Hematopoietic multipotent progenitor cell treated with erythropoietin and hydrocortisone succinate and interleukin-3 and kit ligand, for 4 days (in vitro differentiated cells): ENCODE measurements at regions not wholly inside any gene's neighbourhood (a gene's known extent, or its start where the extent isn't known, plus 50 kb on each side); places are given as distances from the start of the nearest gene placed in this dataset.
"Not testable (repeated sequence)": the region's sequence is repeated elsewhere in the genome, so short reads cannot be mapped to it uniquely, and the experiment has no call there.

Experiments
- DNase-seq: peaks from one replicate; pipeline ENCODE4 v3.0.0-alpha.2; 2015

GRCh38 chr3:88000853-88001252 lies 58.0 kb downstream of the CGGBP1 start:
- peak; percentile 66 for DNase-seq

- no peak for DNase-seq
Observed at GRCh38 chr3:87997966-87998365, 60.8 kb downstream of the CGGBP1 start.

- DNase-seq = peak; percentile 86
Observed at GRCh38 chr3:87997298-87997697, 61.5 kb downstream of the CGGBP1 start.

DNA sequence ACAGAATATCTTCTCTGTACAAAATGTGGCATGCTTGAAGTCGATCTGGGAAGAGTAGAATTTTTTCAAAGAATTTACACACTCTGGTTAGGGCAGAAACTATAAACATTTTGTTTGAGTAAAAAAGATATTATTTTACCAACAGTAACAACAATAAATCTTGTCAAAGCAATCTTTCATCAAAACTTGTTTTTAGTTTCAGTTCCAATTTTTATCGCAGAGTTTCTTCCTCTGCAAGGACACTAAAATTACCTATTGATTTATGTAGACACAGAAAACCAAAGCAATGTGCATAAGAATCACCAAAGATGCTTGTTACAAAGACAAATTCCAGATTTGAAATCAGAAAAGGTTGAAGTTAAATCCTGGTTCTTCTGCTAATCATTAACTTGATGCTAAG lies 61.9 kb downstream of the CGGBP1 start:
- DNase-seq = no peak

DNA sequence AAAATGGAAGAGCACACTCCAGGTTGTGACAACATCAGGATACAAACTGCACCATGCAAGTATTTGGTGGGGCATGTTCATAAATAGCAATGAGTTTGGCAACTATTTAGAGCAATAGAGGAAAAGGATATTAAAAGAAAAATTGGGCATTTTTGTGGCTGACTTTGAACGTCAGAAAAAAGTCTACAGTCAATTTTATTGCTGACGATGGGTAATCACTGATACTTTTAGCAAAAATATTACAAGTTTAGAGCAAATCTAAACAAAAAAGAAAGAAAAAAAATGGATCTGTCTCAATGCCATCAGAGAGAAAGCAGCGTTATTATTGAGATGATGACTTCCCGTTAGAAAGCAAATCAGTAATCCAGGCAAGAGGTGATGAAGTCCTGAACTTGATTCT lies 65.2 kb downstream of the CGGBP1 start:
- DNase-seq = no peak

- DNase-seq = peak; percentile 65
Observed at GRCh38 chr3:87987952-87988351, 70.9 kb downstream of the CGGBP1 start.

GRCh38 chr3:87982421-87982820 lies 76.4 kb downstream of the CGGBP1 start:
- DNase-seq = no peak

DNA sequence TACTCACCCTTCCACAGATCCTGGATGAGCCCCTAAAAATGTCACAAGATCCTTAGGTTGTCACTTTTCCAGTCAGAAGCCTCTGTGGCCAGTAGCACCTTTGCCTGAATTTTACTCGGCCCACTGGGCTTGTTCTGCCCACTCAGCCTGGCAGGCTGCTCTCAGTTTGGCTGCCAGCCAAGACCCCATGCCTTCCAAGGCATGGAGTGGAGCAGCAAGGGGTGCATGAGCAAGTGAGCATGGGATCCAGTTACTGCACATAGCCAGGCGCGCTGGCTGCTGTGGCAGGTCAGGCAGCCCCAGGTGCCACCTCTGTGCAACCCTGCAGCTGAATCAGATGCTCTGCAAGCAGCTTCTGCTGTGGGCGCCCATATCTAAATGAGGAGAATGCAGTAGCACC lies 79.3 kb downstream of the CGGBP1 start:
- DNase-seq = no peak

GRCh38 chr3:87977765-87978164 lies 81.0 kb downstream of the CGGBP1 start:
- DNase-seq = no peak

GRCh38 chr3:87975716-87976115 lies 83.1 kb downstream of the CGGBP1 start:
- DNase-seq = no peak

GRCh38 chr3:87973906-87974305 lies 84.9 kb downstream of the CGGBP1 start:
- no peak for DNase-seq

DNA sequence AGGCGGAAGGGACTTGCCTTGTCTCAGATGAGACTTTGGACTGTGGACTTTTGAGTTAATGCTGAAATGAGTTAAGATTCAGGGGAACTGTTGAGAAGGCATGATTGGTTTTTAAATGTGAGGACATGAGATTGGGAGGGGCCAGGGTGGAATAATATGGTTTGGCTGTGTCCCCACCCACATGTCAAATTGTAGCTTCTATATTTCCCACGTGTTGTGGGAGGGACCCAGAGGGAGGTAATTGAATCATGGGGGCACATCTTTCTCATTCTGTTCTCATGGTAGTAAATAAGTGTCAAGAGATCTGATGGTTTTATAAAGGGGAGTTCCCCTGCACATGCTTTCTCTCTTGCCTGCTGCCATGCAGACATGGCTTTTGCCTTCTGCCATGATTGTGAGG lies 89.2 kb downstream of the CGGBP1 start:
- no peak for DNase-seq

GRCh38 chr3:87968668-87969067 lies 90.1 kb downstream of the CGGBP1 start:
- DNase-seq = no peak

DNA sequence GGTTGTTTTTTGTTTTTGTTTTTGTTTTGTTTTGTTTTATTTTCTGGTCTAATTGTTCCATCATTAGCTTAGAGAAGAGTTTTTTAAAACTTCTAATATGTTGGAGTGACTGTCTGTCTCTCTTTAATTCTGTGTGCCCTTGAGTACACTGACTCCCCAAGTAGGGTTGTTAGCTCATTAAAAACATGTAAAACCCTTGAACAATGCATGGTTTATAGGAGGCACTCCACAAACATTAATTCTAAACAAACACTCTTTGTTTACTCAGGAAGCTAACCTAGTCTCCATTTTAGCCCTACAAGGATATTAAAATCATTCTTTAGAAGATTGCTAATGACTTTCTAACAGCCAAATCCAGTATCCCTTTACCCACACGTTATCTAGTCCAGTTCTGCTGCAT lies 100.5 kb downstream of the CGGBP1 start:
- no peak for DNase-seq

DNA sequence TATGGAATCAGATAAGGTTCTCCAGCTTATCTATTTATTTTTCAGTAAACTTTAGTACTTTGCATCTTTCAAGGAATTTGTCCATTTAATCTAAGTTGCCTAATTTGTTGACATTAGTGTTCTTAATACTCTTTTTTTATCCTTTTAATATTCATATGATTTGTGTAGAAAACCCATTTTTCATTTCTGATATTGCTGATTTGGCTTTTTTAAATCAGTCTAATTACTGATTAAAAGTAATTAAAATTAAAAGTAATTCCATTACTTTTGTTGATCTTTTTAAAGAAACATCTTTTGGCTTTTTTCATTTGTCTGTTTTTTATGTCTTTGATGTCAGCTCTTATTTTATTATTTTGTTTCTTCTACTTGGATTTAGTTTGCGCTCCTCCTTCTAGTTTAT lies 101.2 kb downstream of the CGGBP1 start:
- DNase-seq = no peak

GRCh38 chr3:87949879-87950208 lies 109.0 kb downstream of the CGGBP1 start:
- DNase-seq = no peak

DNA sequence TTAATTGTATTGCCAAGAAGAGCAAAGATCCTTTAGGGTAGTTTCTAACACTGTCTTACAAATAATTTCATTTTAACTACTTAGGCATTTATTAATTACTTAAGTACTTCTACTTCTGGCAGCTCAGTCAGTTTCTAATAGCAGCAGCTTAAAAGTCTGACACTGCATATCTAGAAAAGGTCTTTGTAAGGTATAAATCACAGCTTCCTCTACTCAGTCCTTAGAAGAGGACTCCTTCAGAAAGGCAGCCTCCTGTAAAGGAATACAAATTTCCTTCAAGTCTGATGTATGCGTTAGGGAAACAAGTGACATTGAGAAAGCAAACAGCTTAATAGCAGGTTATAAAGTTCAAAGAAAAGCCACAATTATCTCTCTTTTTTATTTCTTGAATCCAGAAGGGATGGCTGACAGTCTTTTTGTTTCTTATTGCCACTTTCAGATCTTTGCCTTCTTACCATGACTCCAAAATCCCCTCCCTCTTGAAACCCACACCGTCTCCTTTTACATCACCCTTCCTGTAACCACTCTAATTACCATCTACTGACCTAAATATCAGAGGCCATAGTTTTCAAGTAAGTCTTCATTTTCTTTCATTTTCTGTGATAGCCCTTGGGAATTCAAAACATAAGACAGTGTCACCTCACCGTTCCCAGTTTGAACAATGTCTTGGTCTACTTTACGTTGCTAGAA lies 109.5 kb downstream of the CGGBP1 start:
- DNase-seq = no peak

GRCh38 chr3:87946007-87946406 lies 112.8 kb downstream of the CGGBP1 start:
- not testable (repeated sequence) for DNase-seq

DNA sequence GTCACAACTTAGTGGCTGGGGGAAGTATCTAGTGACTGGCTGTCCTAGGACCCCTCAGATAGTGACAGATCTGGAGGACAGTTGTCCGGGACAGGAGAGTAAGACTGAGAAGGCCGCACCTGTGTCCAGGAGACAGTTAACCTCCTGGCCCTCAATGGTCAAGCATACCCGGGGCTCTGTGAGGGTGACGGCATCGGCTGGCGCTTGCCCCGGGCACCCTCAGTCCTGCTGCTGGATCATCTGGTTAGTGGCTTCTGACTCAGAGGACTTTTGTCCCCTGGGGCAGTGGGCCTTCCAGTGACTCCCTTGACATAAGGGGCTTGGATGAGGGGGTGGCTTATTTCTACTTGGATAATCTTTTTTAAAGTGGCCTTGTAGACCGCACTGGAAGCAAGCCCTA lies 116.5 kb downstream of the CGGBP1 start:
- DNase-seq = not testable (repeated sequence)

DNA sequence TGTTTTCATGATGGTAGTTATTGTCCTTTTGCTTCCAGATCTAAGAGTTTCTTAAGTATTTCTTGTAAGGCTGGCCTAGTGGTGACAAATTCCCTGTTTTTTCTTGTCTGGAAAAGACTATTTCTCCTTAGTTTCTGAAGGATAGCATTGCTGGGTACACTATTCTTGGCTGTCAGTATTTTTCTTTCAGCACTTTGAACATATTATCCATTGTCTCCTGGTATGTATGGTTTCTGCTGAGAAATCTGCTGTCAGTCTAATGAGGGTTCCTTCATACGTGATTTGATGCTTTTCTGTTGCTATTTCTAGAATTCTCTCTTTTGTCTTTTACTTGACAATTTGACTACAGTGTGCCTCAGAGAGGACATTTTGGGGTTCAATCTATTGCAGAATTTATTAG lies 134.3 kb downstream of the CGGBP1 start:
- DNase-seq = peak; percentile 23

DNA sequence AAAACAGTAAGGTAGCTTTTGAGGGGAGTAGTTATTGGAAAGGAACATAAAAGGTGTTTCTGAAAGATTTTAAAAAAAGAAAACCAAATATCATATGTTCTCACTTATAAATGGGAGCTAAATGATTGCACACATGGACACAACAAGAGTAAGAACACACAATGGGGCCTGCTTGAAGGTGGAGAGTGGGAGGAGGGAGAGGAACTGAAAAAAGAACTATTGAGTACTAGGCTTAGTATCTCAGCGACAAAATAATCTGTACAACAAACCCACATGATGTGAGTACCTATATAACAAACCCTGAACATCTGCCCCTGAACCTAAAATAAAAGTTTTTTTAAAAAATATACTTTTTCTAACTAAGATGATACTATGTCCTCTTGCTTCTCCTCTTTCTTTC lies 138.3 kb downstream of the CGGBP1 start:
- DNase-seq = no peak

DNA sequence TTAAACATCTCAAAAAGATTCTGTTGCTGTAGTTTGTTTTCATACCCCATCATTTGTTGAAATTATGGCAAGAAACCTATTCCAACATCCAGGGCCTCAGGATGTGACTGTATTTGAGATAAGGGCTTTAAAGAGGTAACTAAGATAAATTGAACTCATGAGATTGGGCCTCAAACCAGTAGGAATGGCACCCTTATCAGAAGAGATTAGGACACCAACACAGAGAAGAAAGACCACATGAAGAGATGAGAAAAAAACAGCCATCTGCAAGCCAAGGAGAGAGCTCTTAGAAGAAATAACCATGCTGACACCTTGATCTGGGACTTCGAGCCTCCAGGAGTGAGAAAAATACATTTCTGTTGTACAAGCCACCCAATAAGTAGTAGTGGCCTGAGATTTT lies 157.7 kb downstream of the CGGBP1 start:
- peak; percentile 40 for DNase-seq

GRCh38 chr3:87900061-87900460 lies 158.7 kb downstream of the CGGBP1 start:
- DNase-seq = peak; percentile 32

- no peak for DNase-seq
Observed at GRCh38 chr3:87898971-87899370, 159.8 kb downstream of the CGGBP1 start.

DNA sequence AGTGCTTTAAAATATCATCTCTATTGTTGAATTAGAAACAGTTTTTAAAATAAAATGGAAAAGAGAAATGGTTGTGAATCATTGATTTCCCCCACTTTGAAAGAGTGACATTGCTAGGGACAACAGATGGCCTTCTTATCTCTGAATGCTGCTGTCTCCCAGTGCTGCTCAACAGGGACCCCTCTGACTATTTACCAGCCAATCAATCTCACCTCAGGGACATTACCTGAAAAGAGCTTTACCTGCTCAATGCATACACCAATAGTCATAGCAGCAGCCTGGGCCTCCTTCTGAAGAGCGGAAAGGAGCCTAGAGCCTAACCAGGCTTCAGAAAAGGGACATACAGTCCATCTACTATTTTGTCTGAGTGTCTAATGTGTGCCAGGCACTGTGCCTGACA lies 162.8 kb downstream of the CGGBP1 start:
- DNase-seq = no peak

DNA sequence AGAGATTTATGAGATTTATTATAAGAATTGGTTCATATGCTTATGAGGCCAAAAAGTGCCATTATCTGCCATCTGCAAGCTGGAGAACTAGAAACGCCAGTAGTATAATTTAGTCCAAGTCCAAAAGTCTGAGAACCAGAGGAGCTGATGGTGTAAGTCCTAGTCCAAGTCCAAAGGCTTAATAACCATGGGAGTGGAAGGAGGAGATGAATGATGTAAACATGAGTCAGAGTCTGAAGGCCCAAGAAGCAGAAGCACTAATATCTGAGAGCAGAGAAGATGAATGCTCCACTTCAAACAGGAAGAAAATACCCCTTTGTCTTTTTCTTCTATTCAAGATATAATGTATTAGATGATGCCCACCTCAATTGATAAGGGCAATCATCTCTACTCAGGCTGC lies 185.7 kb downstream of the CGGBP1 start:
- no peak for DNase-seq
